SU-DHL-6 (cell line): ENCODE measurements at regions not wholly inside any gene's neighbourhood (a gene's known extent, or its start where the extent isn't known, plus 50 kb on each side); places are given as distances from the start of the nearest gene placed in this dataset.

Experiments
- EZH2phosphoT487 ChIP-seq: fragments of 200-600 bp; sonication (generic), shearing (Covaris generic); conservative IDR thresholded peaks from 2 replicates; pipeline ENCODE4 v1.6.1; 2018; ENCODE audit warnings: mild to moderate bottlenecking, antibody characterized with exemption, low read length, moderate library complexity, mixed read lengths
- TF ChIP-seq, protein P1 (sequence below): fragments of 200-600 bp; sonication (generic); IDR thresholded peaks from one replicate; pipeline ENCODE4 v1.5.1; 2017; ENCODE audit warnings: antibody characterized with exemption, mild to moderate bottlenecking, low read length, moderate library complexity; ENCODE audit not compliant: insufficient read depth, poor library complexity, severe bottlenecking

DNA sequence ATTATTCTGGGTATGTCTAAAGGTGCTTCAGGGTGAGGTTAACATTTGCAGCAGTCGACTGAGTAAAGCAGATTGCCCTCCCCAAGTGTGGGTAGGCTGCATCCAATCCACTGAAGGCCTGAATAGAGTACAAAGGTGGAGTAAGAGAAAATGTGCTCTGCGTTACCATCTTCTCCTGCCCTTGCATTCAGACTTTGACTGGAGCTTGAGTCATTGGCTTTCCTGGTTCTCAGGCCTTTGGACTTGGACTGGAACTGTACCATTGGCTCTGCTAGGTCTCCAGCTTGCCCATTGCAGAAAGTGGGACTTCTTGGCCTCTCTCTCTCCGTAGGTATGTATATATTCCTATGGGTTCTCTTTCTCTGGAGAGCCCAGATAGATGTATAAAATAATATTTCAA lies 120.9 kb upstream of the CNTLN start:
- no peak for TF ChIP-seq EZH2phosphoT487
- TF ChIP-seq, protein P1, sequence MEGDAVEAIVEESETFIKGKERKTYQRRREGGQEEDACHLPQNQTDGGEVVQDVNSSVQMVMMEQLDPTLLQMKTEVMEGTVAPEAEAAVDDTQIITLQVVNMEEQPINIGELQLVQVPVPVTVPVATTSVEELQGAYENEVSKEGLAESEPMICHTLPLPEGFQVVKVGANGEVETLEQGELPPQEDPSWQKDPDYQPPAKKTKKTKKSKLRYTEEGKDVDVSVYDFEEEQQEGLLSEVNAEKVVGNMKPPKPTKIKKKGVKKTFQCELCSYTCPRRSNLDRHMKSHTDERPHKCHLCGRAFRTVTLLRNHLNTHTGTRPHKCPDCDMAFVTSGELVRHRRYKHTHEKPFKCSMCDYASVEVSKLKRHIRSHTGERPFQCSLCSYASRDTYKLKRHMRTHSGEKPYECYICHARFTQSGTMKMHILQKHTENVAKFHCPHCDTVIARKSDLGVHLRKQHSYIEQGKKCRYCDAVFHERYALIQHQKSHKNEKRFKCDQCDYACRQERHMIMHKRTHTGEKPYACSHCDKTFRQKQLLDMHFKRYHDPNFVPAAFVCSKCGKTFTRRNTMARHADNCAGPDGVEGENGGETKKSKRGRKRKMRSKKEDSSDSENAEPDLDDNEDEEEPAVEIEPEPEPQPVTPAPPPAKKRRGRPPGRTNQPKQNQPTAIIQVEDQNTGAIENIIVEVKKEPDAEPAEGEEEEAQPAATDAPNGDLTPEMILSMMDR = no peak
